NCI-H1436 treated with DMSO at 0.1 percent for 48 hours (cell line): ENCODE measurements at regions not wholly inside any gene's neighbourhood (a gene's known extent, or its start where the extent isn't known, plus 50 kb on each side); places are given as distances from the start of the nearest gene placed in this dataset.
A peak's percentile ranks its signal among the peaks of the same experiment; 100 is the strongest.

Source experiments
- DNase-seq: peaks from one replicate; lab custom pipeline; 2025; lab: John Stamatoyannopoulos, UW

DNA sequence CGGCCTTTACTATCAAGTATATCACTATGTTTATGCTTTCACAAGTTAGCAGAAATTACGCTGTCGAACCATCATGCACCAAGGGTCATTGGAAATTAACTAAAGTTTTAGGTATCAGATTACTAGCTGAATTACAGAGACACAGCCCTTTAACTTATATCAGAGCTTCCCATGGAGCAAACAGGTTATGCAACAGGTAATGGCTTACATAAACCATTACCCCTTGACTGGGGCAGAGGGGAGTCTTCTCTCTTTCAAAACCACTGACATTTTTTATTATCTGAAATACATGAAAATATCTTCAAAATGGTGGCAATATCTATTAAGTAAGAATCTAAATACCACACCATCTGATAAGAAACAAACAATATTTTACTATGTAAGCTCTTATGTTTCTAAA is 1692.9 kb upstream of the SLC10A2 start:
- no peak for DNase-seq

- no peak for DNase-seq
Measured at GRCh38 chr13:104757712-104758111, 1691.5 kb upstream of the SLC10A2 start.

GRCh38 chr13:104750377-104750776 is 1684.2 kb upstream of the SLC10A2 start:
- no peak for DNase-seq

- DNase-seq, result no peak
Measured at GRCh38 chr13:104740641-104741222, 1674.5 kb upstream of the SLC10A2 start.

DNA sequence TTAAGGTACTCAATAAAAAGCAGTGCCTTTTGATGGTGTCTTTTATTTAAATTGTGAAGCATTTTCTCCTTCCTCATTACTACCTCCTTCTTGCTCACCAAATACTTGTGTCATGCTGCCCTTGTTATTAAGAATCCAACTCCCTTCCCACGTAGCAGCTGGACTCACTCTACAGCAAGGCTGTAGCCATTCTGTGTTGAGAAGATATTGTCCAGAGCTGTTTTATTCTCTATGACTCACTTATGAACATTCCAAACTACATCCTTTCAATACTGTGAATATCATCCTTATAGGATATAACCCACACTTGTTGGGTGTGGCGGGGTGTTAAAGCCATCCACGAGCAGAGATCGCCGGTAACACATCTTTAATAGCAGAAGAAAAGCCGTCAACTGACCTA is 1671.5 kb upstream of the SLC10A2 start:
- no peak for DNase-seq

GRCh38 chr13:104733427-104733826 is 1667.2 kb upstream of the SLC10A2 start:
- DNase-seq, result no peak

DNA sequence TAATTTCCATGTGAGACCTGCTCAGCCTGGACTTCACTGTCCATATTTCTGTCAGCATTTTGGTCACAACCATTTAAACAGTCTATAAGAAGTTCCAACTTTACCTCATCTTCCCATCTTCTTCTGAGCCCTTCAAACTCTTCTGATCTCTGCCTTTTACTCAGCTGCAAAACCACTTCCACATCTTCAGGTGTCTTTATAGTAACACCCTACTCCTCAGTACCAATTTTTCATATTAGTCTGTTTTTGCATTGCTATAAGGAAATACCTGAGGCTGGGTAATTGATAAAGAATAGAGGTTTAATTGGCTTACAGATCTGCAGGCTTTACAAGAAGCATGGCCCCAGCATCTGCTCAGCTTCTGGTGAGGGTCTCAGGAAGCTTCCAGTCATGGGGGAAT is 1648.9 kb upstream of the SLC10A2 start:
- no peak for DNase-seq

DNA sequence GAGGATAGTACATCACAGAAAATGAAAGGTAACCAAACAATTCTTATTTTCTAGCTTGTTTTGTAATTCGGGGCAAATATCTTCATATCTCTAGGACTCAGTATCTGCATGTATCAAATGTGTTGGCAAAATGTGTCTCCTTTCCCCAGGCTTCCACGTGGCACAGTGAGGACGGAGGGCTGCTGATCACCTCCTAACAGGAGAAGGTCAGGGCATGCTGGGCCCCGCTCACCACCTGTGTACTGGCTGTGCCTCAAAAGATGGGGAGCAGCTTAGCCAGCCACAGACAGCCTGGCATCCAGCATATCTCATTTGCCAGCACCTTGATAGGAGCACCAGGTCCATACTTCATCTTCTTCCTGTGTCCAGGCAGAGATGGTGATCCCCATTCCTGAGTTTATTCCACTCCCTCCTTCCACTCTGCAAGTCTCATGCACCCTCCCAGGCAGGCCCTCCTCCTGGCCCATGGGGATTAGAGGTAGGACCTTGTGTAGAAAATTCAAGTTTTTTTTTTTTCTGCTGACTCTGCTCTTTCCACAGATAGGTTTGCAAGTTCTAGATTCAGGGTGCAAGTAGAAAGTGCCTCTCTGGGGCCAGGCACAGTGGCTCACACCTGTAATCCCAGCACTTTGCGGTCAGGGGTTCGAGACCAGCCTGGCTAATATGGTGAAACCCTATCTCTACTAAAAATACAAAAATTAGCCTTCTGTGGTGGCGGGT is 1639.0 kb upstream of the SLC10A2 start:
- DNase-seq, result no peak

DNA sequence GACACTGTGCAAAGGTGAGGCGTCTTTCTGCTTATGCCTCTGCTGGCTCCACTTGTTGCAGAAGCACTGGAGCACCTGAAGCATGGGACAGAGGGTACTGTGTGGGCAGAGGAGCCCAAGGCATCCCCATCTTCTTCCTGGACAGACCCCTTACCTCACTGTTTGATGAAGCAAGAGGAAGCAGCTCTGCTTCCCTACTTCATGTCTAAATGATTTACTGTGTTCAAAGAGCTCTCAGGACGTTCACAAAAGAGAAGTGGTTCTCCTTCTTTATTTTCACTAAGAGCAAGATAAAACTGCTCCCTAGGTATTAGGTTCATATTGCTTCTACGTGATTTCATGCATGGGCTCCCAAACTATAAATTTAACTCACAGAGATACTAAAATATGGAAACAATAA is 1635.4 kb upstream of the SLC10A2 start:
- peak; percentile 4 for DNase-seq

- no peak for DNase-seq
Measured at GRCh38 chr13:104694397-104694796, 1628.2 kb upstream of the SLC10A2 start.

GRCh38 chr13:104693126-104693525 is 1626.9 kb upstream of the SLC10A2 start:
- no peak for DNase-seq

- DNase-seq, result no peak
Measured at GRCh38 chr13:104691767-104692467, 1625.7 kb upstream of the SLC10A2 start.

- DNase-seq, result no peak
Measured at GRCh38 chr13:104686484-104686883, 1620.3 kb upstream of the SLC10A2 start.

DNA sequence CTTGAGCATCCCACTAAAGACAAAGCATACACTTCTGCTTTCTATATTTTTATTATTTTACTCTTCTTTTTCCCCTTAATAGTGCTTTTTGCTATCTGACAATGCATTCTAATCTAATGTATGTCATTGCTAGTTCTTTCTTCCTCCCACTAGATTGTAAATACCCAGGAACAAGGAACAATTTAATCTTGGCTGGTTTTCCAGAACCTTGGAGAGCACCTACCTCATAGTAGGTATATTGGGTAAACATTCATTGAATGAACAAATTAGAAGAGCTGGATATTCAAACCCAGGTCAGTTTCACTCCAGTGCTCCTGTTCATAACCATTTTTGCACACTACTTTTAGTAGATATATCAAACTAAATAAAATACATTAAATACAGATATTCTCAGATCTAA is 1617.6 kb upstream of the SLC10A2 start:
- DNase-seq, result no peak

- no peak for DNase-seq
Measured at GRCh38 chr13:104678161-104678560, 1611.9 kb upstream of the SLC10A2 start.

DNA sequence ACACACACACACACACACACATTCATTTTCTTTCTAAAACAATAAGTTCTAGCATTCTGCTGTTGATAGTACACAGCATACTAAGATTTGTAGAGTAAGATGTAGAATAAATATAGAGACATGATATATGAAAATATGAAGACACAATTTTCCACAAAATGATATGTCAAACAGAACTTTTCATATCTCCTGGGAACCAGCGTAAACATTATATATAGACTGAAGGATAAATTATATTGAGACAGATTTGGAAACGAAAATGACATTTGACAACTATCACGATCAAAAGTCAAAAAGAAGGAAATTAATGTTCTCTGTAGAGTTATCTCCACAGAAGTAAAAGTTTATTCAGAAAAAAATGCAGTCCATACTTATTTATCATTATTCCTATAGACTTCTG is 1605.7 kb upstream of the SLC10A2 start:
- no peak for DNase-seq

DNA sequence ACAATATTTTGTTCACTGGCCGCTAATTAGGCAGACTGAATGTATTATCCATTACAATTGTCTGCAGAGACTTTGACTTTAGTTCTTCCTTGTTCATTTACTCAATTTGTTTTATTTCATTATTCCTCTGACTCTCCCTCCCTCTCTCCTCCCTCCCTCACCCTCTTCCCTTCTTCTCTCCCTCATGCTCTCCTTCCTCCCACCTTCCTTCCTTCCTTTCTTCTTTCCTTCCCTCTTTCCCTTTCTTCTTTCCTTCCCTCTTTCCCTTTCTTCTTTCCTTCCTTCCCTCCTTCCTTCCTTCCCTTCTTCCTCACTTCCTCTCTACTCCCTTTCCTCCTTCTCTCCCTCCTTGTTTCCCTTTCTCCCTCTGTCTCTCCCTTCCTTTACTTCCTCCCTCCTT is 1591.0 kb upstream of the SLC10A2 start:
- no peak for DNase-seq

DNA sequence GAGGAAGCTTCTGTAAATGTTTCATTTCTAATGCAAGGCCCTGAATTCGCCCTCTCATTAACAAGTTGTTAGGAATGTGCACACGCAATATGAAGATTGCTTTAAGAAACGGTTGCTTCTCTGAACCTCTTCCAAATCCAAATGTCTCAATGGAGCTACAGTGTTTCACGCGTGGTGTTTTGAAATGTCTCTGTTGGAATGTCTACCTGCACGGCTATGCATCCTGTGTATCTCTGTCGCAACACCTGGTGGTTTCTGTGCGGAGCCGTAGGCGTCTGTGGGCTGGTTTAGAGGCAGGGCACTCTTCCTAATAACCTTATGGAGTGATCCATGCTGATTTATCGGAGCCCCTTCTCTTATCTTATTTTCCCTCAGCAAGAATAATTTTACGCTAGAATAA is 1584.2 kb upstream of the SLC10A2 start:
- DNase-seq, result no peak

DNA sequence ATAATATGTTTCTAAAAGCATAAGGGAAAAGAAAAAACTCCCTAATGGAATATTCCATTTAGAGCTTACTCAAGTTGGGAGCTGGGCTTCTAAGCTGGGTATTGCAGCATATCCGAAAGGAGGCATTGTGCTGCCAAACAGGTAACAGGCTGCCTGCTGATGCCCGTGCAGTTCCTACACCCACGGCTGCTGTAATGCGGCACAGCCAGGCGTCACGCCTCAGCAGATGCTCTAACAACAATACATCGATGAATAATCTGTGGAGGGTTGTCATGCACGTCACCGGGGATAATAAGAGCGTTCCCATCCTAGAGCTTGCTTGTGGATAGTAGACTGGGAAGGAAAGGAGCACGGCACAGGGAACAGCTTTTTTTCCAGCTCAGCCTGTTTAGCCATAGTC is 1582.1 kb upstream of the SLC10A2 start:
- no peak for DNase-seq

GRCh38 chr13:104645786-104646185 is 1579.6 kb upstream of the SLC10A2 start:
- no peak for DNase-seq

DNA sequence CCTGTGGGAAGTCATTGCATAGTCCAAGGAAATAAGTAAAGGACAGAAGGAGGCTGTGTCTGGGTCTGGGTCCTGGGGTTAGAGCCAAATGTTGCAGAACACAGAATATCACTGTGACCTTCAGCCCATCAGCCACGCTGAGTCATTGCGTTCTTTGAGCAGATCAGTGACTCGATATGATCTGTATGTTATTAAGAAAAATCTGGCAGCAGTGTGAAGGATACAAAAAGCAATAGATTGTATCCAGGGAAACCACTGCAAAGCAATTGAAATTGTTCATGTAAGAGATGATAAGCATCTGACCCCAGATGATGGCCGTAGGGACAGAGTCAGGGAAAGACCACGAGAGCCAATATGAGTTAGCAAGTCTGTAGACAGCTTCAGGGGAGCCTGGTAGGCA is 1575.1 kb upstream of the SLC10A2 start:
- no peak for DNase-seq

DNA sequence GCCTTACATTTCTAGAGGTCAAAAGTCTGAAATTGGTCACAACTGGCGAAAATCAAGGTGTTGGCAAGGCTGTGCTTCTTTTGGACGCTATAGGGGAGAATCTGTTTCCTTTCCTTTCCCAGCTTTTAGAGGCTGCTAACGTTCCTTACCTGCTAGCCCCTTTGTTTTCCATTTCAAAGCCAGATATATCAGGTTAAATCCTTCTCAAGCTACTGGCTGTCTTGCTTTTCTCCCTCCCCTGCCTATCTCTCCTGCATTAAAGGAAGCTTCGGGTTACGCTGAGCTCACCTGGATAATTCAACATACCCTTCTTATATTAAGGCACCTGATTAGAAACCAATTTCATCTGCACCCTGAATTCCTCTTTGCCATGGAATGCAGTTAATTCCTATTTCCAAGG is 1569.7 kb upstream of the SLC10A2 start:
- DNase-seq, result no peak

DNA sequence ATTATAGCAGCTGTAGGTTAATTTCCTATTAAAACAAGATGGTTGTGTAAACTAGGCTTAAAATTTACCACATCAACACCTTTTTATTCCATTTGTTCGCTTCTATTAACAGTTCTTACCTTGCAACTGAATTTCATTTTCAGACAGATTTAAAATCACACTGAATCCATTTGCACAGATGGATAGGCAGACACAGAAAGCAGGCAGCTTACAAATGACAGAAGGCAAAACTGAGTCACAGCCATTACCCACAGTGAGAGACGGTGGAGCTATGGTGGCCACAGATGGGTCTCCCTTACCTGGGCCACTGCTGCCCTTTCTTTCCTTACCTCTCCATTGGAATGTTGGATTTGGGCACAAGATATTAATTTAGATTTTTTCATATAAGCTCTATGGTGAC is 1567.8 kb upstream of the SLC10A2 start:
- DNase-seq, result no peak

GRCh38 chr13:104632736-104633135 is 1566.5 kb upstream of the SLC10A2 start:
- DNase-seq, result peak; percentile 45
